Adrenal gland (tissue), 5 donors: ENCODE measurements at regions not wholly inside any gene's neighbourhood (a gene's known extent, or its start where the extent isn't known, plus 50 kb on each side); places are given as distances from the start of the nearest gene placed in this dataset.

Experiments
- CTCF ChIP-seq, 6 experiments: fragments of 450-650 bp in 4 of 6; fragments of 200-600 bp in 2 of 6; sonication (generic) in 1 of 6; IDR thresholded peaks; 1 replicate in 5 of 6; 2 replicates in 1 of 6; pipeline versions ENCODE4 v1.5.1 to v1.8.0; 2016 to 2021; ENCODE audit warnings: antibody characterized with exemption in 6 of 6, mild to moderate bottlenecking in 2 of 6, moderate library complexity in 1 of 6
- POLR2A ChIP-seq, 2 donors: fragments of 450-650 bp; IDR thresholded peaks; one replicate each; pipeline ENCODE4 v1.6.1; 2017; ENCODE audit warnings: antibody characterized with exemption in 2 of 2, mild to moderate bottlenecking in 2 of 2, moderate library complexity in 1 of 2
- donor health status: DM: no; HTN: no; CAD: no.

DNA sequence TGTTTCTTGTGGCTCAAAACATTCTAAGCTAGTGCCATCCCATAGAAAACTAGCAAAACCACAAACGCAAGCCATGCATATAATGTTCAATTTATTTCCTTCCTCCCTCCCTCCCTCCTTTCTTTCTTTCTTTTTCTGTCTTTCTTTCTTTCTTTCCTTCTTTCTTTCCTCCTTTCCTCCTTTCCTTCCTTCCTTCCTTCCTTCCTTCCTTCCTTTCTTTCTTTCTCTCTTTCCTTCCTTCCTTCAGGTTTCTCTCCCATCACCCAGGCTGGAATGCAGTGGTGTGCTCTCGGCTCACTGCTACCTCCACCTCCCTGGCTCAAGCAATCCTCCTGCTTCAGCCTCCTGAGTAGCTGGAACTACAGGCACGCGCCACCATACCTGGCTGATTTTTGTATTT, 492.8 kb upstream of the PROK2 start:
- TF ChIP-seq CTCF (IDR thresholded peaks at IDR 0.05) (no peak), POLR2A (IDR thresholded peaks at IDR 0.05) (no peak)
